ENCODE measurements at regions not wholly inside any gene's neighbourhood (a gene's known extent, or its start where the extent isn't known, plus 50 kb on each side); places are given as distances from the start of the nearest gene placed in this dataset.

- TF ChIP-seq, protein P1, sequence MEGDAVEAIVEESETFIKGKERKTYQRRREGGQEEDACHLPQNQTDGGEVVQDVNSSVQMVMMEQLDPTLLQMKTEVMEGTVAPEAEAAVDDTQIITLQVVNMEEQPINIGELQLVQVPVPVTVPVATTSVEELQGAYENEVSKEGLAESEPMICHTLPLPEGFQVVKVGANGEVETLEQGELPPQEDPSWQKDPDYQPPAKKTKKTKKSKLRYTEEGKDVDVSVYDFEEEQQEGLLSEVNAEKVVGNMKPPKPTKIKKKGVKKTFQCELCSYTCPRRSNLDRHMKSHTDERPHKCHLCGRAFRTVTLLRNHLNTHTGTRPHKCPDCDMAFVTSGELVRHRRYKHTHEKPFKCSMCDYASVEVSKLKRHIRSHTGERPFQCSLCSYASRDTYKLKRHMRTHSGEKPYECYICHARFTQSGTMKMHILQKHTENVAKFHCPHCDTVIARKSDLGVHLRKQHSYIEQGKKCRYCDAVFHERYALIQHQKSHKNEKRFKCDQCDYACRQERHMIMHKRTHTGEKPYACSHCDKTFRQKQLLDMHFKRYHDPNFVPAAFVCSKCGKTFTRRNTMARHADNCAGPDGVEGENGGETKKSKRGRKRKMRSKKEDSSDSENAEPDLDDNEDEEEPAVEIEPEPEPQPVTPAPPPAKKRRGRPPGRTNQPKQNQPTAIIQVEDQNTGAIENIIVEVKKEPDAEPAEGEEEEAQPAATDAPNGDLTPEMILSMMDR (IDR thresholded peaks at IDR 0.05; ENCODE audit: poor library complexity, severe bottlenecking) = no peak
- no peak for TF ChIP-seq POLR2AphosphoS5 (IDR thresholded peaks at IDR 0.05)
Measured at GRCh38 chr9:8256880-8257279, 457.3 kb upstream of the DMAC1 start (continued).

GRCh38 chr9:8255850-8256249 is 456.3 kb upstream of the DMAC1 start:
- Histone ChIP-seq H3K9me2 (ENCODE audit: insufficient read depth, low read length) (no peaks in the 10 kb centered on the region), H2AFZ (ENCODE audit: low read depth, low read length) (no peak overlapping the region), H3K79me2 (replicated peaks; ENCODE audit: insufficient read depth, low read length) (no peaks in the 10 kb centered on the region), H4K20me1 (ENCODE audit: insufficient read depth) (no peaks in the 10 kb centered on the region), H3F3A (ENCODE audit: insufficient read depth, low read length, poor library complexity, severe bottlenecking) (no peaks in the 10 kb centered on the region), H3K36me3 (ENCODE audit: insufficient read depth, low read length) (no peaks in the 10 kb centered on the region), H3K4me2 (ENCODE audit: low read length) (no peak overlapping the region), H3K27me3 (ENCODE audit: insufficient read depth, low read depth, low read length) (no peaks in the 10 kb centered on the region), H3K4me3 (ENCODE audit: low read length) (no peak overlapping the region), H3K27ac (ENCODE audit: low read length) (no peak overlapping the region), H3K9me3 (ENCODE audit: low read length) (no peaks in the 10 kb centered on the region), H3K9ac (ENCODE audit: low read length) (no peak overlapping the region)
- TF ChIP-seq EZH2 (IDR thresholded peaks at IDR 0.05; ENCODE audit: borderline replicate concordance, insufficient read depth, low read length, poor library complexity, severe bottlenecking) (no peak), REST (IDR thresholded peaks at IDR 0.05; ENCODE audit: borderline replicate concordance) (no peak)

- Histone ChIP-seq H3K9me3 (ENCODE audit: low read length) (no peaks in the 10 kb centered on the region), H4K20me1 (ENCODE audit: insufficient read depth) (no peaks in the 10 kb centered on the region), H3K36me3 (ENCODE audit: insufficient read depth, low read length) (no peaks in the 10 kb centered on the region), H3K27me3 (ENCODE audit: insufficient read depth, low read depth, low read length) (no peaks in the 10 kb centered on the region), H3K4me2 (ENCODE audit: low read length) (no peak overlapping the region), H3K27ac (ENCODE audit: low read length) (no peak overlapping the region), H3K9me2 (ENCODE audit: insufficient read depth, low read length) (no peaks in the 10 kb centered on the region), H3F3A (ENCODE audit: insufficient read depth, low read length, poor library complexity, severe bottlenecking) (no peaks in the 10 kb centered on the region), H2AFZ (ENCODE audit: low read depth, low read length) (no peak overlapping the region), H3K79me2 (replicated peaks; ENCODE audit: insufficient read depth, low read length) (no peaks in the 10 kb centered on the region), H3K9ac (ENCODE audit: low read length) (no peak overlapping the region), H3K4me3 (ENCODE audit: low read length) (no peak overlapping the region)
- TF ChIP-seq SMC3 (conservative IDR thresholded peaks at IDR 0.05; ENCODE audit: poor library complexity) = no peak
- TF ChIP-seq MXI1 (conservative IDR thresholded peaks at IDR 0.05; ENCODE audit: poor library complexity, severe bottlenecking) = no peak
- TF ChIP-seq REST (IDR thresholded peaks at IDR 0.05; ENCODE audit: borderline replicate concordance) = no peak
- TF ChIP-seq POLR2AphosphoS5 (IDR thresholded peaks at IDR 0.05) = no peak
- TF ChIP-seq EP300 (conservative IDR thresholded peaks at IDR 0.05; ENCODE audit: poor library complexity, severe bottlenecking) = no peak
- TF ChIP-seq EZH2 (IDR thresholded peaks at IDR 0.05; ENCODE audit: borderline replicate concordance, insufficient read depth, low read length, poor library complexity, severe bottlenecking) = no peak
- no peak for TF ChIP-seq RAD21 (conservative IDR thresholded peaks at IDR 0.05)
- TF ChIP-seq, protein P1 (IDR thresholded peaks at IDR 0.05; ENCODE audit: poor library complexity, severe bottlenecking) = no peak
- no peak for TF ChIP-seq TAF1 (IDR thresholded peaks at IDR 0.05; ENCODE audit: low read depth)
Measured at GRCh38 chr9:8254541-8254940, 455.0 kb upstream of the DMAC1 start.
